ENCODE measurements at regions not wholly inside any gene's neighbourhood (a gene's known extent, or its start where the extent isn't known, plus 50 kb on each side); places are given as distances from the start of the nearest gene placed in this dataset.
"Not testable (repeated sequence)": the region's sequence is repeated elsewhere in the genome, so short reads cannot be mapped to it uniquely, and the experiment has no call there.

DNA sequence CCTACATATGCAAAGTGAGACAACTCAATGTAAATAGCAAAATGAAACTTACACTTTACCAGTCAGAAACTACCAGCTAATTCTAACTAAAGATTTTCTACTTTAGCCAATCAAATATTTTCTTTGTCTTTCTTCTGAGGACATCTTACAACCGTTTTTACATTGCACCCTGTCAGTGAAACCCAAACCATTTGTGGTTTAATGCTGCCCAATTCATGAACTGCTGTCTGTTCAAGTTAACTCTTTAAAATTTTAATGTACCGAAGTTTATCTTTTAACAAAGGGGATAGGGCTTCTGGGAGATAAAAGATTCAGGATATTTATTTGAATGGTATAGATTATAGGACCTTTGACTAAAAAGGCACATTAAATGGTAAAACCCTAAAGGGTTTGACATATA is 121.3 kb upstream of the HDDC2 start:
- no peak for DNase-seq (ENCODE audit: low read depth)

DNA sequence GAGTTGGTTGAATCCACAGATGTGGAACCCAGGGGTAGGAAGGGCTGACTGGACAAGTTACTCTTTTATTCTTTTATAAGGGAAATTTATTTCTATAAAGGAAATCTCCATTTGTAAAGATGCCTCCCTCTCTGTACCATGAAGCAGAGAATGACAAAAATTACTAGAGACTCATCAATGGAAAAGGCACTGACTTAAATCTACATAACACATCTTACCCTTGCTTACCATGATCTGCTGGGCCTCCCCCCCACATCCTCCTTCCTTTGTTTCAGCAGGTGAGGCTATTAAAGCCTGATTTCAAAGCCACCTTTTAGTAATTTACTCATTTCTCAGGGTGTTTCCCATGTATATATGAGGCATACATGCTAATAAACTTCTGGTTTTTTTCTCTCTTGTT is 130.2 kb upstream of the HDDC2 start:
- no peak for DNase-seq (ENCODE audit: low read depth)

DNA sequence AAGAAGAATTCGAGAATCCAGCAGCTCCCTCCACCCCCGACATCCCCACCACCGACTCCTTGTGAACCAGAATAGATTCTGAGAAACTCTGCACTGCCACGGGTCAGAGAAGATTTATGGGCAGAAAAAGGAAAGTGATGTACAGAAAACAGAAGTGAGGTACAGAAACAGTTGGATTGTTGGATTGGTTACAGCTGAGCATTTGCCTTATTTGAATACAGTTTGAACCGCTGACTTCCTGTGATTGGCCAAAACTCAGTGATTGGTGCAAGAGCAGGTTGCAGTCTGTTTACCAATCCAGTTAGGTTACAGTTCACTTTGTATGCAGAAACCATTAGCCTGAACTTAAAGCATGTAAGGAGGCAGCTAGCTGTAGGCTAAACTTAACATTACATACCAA is 131.2 kb upstream of the HDDC2 start:
- DNase-seq (ENCODE audit: low read depth): no peak

DNA sequence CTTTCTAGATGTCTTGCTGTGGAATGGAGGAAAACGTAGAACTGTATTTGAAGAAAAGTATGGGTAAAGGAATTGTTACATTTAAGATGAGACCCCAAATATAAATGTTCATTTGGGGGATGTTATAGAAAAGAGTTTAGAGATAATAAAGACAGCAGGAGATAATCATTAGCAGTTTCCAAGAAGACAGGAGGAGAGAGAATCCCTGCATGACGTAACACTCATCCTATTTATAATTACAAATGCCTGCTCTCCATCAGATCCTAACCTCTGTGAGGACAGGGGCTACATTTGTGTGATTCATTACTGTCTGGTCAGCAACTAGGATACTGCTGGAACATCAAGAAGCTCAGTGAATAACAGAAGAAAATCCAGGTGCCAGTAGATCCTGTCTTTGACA is 133.0 kb upstream of the HDDC2 start:
- DNase-seq (ENCODE audit: low read depth): no peak

DNA sequence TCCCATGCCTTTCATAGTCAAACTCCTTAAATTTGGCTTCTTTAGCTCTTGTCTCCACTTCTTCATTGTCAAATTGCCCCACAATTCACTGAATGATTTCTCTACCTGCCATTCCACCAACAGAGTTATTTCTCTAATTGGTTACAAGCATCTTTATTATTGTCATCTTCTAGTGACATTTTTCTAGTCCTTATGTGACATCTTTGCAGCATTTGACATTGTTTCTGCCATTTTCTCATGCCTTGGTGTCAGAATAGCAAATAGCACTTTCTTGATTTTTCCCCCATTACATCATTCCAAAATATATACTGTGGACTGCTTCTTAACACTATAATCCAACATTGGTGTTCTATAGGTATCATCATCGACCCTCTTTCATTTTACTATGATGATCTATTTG is 137.7 kb upstream of the HDDC2 start:
- no peak for DNase-seq (ENCODE audit: low read depth)

DNA sequence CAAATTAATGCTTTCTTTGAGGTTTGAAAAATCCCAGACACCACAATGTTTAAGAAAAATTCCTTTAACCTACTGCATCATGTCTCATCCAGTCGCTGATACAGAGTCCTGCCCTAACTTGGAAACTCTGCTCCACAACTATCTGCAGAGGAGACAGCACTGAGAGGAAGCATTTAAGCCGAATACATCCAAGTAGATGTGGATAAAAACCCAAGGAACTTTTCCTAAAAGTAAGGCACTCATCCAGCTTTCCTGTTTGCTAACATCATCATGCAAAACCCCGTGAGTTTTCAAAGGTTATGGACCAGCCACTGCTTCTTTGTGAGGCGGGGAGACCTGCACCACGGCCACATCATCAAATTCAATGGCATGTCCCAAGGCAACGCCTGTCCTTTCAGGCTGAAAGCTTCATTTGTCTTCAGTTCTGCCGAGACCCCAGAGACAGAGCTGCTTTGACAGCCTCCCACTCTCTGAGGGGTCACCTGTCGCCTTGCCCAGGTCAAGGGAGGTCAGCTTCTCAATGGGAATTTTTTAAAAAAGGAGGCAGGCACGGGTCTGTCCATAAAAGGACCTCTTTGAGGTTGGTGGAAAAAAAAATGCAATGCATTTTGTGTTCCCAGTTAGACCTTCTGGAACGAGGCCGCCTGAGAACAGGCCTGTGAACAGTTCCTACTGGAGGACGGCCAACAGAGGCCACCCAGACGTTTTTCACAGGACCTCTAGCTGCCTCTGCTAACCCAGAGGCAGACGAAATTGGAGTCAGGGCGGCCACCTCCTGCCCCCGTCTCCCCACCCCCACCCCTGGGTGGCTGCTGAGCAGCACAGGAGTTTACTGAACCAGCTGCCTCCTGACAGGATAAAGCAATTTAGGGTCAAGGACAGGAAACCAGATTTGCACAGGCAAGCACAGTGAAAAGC is 142.5 kb upstream of the HDDC2 start:
- no peak for DNase-seq (ENCODE audit: low read depth)

DNA sequence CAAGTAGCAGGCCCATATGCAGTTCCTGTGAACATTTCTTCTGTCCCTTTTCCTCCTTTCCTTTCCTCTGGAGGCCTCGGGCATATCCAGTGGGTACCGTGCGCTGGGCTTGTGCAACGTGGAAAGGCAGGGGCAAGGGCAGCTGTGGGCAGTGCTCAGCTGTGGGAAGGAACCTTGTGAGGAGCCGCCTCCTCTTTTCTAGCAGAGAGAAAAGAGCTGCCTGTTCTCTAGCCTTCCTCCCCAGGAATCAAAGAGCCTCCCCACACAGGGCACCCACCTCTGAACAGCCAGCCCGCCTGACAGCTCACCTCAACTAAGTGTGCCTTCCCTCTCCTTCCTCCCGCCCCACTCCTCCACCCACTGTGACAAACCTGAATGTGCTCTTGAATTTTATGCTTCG is 143.3 kb upstream of the HDDC2 start:
- DNase-seq (ENCODE audit: low read depth): no peak

DNA sequence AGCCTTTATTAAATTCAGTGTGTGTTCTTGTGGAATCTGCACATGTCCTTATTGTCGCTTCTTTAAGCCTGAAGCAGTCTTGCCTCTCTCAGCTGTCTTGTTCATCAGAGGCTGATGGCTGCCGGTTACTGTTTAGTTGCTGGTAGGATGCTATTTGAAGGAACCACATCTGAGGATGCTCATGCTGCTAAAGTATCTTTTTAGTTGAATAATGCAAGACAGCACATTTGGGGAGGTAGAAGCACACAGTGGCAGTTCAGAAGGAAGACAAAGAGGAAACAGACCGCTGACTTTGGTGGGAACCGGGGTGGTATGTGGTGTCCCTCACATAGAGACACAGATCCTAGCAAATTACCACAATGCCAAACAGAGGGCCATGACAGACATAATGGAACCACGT is 144.2 kb upstream of the HDDC2 start:
- no peak for DNase-seq (ENCODE audit: low read depth)

DNA sequence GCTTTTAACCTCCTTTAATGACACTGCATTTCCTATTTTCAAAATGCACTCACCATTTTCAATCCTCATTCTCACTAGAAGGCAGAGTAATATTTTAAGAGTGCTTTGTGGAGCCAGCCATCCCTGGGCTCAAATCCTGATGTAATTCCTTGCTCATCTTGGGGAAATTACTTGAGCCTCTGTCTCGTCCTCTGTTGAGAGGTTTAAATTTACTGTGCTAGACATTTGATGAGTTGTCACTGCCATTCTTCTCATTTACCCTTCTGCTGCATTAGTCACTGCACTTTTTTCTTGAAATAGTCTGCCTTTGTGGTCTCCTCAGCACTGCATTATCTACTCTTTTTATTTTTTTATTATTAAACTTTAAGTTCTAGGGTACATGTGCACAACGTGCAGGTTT is 150.0 kb upstream of the HDDC2 start:
- peak; percentile 11 for DNase-seq (ENCODE audit: low read depth)

DNA sequence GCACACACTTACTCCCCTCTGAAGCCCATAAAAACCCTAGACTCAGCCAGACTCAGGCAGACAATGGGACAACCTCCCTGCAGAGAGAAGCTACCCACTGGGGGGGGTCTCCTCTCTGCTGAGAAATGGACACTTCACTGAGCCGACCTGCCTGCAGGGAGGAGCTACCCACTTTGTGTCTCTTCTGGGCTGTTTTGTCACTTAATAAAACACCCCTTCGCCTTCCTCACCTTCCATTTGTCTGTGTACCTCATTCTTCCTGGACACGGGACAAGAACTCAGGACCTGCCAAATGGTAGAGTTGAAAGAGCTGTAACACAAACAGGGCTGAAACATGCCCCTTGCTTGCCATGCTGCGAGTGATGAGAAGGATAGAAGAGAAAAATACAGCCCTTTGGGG is 151.7 kb upstream of the HDDC2 start:
- DNase-seq (ENCODE audit: low read depth): no peak

DNA sequence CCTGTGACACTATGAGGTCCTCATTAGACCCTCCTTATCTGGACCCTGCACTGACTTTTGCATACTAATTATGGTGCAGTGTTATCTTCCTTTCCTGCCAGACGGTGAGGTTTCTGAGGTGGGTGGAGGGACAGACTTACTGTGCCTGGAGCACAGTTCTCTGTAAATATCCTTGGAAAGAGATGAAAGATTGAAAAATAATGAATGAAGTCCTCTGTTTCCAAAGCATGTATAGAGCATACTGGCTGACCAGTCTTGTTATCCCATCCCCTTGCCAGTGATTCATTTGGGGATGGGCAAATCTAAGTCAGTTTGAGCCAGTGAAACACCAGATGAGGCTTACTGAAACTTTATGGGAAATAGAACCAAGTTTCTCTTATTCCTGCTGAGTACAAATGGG is 152.6 kb upstream of the HDDC2 start:
- DNase-seq (ENCODE audit: low read depth): no peak

DNA sequence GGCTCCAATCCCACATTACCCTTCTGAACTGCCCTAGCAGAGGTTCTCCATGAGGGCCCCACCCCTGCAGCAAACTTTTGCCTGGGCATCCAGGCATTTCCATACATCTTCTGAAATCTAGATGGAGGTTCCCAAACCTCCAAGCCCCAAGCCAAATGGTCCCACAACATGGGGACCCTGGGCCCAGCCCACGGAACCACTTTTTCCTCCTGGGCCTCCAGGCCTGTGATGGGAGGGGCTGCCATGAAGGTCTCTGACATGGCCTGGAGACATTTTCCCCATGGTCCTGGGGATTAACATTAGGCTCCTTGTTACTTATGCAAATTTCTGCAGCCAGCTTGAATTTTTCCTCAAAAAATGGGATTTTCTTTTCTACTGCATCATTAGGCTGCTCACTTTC is 156.7 kb upstream of the HDDC2 start:
- not testable (repeated sequence) for DNase-seq (ENCODE audit: low read depth)

DNA sequence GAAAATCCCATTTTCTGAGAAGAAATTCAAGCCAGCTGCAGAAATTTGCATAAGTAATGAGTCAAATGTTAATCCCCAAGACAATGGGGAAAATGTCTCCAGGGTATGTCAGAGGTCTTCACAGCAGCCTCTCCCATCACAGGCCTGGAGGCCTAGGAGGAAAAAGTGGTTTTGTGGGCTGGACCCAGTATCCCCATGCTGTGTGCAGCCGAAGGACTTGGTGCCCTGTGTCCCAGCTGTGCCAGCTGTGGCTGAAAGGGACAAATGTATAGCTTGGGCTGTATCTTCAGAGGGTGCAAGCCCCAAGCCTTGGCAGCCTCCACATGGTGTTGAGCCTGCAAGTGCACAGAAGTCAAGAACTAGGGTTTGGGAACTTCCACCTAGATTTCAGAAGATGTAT is 163.6 kb upstream of the HDDC2 start:
- not testable (repeated sequence) for DNase-seq (ENCODE audit: low read depth)

DNA sequence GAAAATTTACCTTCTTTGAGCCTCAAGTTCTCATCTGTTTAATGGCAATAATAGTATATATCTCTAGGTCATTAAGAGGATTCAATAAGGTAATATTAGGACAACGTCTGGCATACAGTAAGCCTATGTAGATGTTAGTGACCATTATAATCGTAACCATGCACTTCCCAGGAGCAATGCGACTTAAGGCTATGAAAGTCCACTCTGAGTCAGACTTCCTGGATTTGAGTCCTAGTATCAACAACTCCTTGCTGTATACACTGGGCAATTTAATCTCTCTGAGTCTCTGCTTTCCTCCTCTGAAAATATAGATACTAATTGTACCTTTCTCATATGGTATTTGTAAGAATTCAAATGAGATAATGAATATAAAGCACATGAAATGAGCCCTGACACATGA is 168.1 kb upstream of the HDDC2 start:
- DNase-seq (ENCODE audit: low read depth): peak; percentile 26

DNA sequence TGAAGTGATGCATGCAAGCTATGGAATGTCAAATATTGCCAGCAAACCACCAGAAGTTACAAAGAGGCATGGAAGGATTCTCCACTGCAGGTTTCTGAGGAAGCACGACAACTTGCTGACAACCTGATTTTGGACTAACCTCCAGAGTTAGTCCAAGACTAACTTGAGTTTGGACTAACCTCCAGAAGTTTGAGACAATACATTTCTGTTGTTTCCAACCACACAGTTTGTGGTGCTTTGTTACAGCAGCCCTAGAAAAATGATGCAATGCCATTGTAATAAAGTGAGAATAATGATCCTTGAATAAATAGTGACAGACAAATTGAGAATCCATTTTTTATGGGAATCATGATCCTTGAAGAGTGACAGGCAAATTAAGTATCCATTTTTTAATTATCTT is 169.9 kb upstream of the HDDC2 start:
- DNase-seq (ENCODE audit: low read depth): no peak

DNA sequence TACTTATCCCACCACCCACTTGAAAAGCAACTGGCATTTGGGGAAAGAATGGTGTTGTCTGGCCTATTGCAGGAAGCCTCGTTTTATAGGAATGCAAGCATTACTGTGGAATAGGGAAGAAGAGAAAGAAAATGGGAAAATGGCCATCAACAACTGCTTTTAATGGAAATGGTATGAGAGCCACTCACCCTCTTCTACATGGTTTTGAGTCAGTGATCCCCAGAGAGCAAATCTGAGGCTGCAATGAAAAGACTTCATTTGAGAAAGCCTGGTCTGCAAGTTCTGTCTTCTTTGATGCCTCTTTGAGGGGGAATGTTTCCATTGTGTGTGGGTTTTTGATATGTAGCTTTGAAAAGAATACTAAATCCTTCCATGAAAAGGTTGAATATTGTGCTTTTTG is 172.3 kb upstream of the HDDC2 start:
- DNase-seq (ENCODE audit: low read depth): no peak

DNA sequence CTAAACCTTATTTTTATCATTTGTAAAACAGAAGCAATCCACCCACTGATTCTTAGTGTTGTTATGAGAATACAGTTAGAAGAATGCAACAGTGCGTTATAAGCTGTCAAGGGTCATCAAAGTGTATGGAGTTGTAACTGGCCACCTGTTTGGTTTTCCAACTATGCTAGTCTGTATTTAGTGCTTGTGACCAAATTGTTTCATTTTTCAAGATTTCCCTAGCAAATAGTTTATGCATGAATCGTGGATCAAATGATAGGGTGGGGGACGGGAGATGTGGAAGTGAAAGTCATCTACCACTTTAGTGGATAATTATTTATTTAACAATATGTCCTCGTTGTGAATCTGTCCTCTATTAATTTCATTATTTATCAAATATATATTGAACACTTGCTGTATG is 175.4 kb upstream of the HDDC2 start:
- no peak for DNase-seq (ENCODE audit: low read depth)

DNA sequence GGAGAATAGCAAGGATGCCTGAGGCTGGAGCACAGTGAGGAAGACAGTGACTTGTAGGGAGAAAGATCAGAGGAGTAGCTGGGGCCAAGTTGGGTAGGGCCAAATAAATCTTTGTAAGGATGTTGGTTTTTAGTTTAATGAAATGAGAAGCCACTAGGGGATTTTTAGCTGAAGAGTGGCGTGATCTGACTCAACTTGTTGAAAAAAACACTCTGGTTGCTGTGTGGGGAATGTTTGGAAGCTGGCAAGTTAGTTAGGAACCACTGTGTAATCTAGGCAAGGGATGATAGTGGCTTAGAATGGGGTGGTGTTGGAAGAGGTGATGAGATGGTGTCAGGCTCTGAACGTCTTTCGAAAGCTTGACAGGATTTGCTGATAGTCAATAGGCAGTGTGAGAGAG is 176.1 kb upstream of the HDDC2 start:
- no peak for DNase-seq (ENCODE audit: low read depth)

DNA sequence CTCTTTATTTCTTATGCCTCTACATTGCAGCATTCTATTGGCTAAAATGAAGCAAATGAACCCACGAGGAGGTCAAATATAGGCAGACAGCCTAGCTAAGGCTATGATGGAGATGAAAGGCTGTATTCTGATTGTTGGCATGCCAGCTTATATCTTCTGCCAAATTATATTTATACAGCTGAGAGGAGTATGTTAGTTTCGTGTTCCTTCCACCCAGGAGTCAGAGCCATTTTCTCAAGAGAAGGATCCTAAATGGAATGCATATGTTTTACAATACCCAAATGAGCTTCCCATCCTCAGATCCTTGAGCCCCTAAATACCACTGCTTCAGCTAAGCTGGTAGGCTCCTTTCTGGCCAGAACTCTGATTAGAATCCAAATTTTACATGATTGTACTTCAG is 178.4 kb upstream of the HDDC2 start:
- no peak for DNase-seq (ENCODE audit: low read depth)

DNA sequence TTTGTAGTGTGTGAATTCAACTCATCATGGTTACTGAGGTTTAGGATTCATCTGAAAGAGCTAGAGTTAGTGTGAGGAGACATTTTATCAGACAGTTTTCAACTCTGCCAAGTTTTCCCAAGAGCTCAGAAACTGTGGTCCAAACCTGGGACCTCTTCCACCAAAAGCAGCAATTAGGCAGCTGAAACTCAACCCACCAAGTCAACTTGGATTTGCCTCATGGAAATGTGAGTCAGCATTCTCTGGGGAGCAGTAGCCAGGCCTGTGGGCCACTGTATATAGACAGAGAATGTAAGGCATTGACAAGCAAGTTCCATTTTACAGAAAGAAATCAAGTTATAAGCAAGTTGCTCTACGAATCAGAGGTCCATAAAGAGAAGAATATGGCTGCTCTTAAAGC is 178.8 kb upstream of the HDDC2 start:
- no peak for DNase-seq (ENCODE audit: low read depth)

DNA sequence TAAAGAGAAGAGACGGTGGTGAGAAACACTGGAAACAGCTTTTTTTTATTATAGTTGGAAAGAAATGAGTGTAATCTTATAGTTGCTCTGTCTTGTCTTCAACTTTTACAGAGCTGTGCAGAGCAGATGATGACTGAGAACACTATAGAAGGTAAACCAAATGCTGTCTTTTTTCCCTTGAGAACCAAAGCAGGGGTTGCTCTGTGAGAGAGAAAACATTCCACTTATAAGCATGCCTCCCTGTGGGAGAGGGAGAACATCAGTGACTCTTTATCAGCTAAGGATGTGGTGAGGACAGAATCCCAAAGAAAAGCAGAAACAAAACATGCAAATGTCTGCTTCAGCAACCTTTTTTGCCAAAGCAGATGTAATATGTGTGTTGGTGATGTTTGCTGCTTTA is 179.3 kb upstream of the HDDC2 start:
- no peak for DNase-seq (ENCODE audit: low read depth)

DNA sequence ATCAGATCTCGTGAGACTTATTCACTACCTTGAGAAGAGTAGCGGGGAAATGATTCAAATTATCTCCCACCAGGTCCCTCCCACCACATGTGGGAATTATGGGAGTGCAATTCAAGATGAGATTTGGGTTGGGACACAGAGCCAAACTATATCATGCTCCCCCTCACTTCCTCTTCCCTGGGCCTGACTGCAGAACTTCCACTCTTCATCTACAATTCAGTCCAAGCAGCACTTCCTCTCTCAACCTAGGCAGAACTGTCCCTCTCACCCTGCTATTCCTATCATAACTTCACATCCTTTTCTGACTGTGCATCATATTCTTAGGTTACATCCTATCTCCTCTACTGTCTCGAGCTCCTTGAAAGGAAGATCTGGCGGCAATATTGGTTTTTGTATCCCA is 184.0 kb upstream of the HDDC2 start:
- no peak for DNase-seq (ENCODE audit: low read depth)

DNA sequence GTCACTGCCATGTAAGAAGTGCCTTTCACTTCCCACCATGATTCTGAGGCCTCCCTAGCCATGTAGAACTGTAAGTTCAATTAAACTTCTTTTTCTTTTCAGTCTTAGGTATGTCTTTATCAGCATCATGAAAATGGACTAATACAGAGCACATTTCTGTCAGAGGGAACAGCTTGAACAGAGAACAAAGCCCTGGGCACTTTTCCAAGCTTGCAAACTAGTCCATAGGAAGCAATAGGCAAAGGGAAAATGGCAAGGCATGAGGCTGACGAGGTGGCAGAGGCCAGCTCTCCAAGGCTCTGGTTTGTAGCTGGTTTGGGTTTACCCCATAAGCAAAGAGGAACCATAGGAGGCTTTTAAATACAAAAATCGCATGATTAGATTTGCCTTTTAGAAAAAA is 185.1 kb upstream of the HDDC2 start:
- DNase-seq (ENCODE audit: low read depth): no peak

All from HT1080 (cell line).